Prostate gland (tissue), 2 donors: ENCODE measurements at regions not wholly inside any gene's neighbourhood (a gene's known extent, or its start where the extent isn't known, plus 50 kb on each side); places are given as distances from the start of the nearest gene placed in this dataset.

Source experiments
- DNase-seq: peaks from one replicate; pipeline ENCODE4 v3.0.0-alpha.2; 2019; ENCODE audit warnings: low spot score
- H3K27ac ChIP-seq, 2 donors: fragments of 200-600 bp; sonication (generic); 2 replicates each; pipeline ENCODE4 v1.5.1; 2017 to 2019
- H3K27me3 ChIP-seq: fragments of 200-600 bp; sonication (generic); replicated peaks from 2 replicates; pipeline ENCODE4 v1.5.1; 2019; ENCODE audit not compliant: insufficient read depth
- H3K36me3 ChIP-seq, 2 donors: fragments of 200-600 bp; sonication (generic); 1 replicate in 1 of 2; 2 replicates in 1 of 2; pipeline versions ENCODE4 v1.5.1 to v1.8.1; 2017 to 2019
- H3K4me1 ChIP-seq: fragments of 200-600 bp; sonication (generic); replicated peaks from 2 replicates; pipeline ENCODE4 v1.5.1; 2019
- H3K4me3 ChIP-seq, 2 donors: fragments of 200-600 bp; sonication (generic); 2 replicates each; pipeline ENCODE4 v1.5.1; 2017 to 2019
- H3K9me3 ChIP-seq: fragments of 200-600 bp; sonication (generic); 2 replicates; pipeline ENCODE4 v1.5.1; 2017
- CTCF ChIP-seq, 4 experiments: fragments of 200-600 bp in 2 of 4; fragments of 450-650 bp in 2 of 4; sonication (generic) in 2 of 4; IDR thresholded peaks; 1 replicate in 3 of 4; 2 replicates in 1 of 4; pipeline ENCODE4 v1.5.1; 2016 to 2019; ENCODE audit warnings: antibody characterized with exemption in 4 of 4, mild to moderate bottlenecking in 2 of 4, moderate library complexity in 2 of 4
- POLR2A ChIP-seq: fragments of 450-650 bp; IDR thresholded peaks from one replicate; pipeline ENCODE4 v1.6.1; 2016; ENCODE audit warnings: antibody characterized with exemption, mild to moderate bottlenecking
- POLR2AphosphoS5 ChIP-seq: sonication (generic); formaldehyde crosslinking; IDR thresholded peaks from one replicate; pipeline ENCODE4 v1.6.1; 2017; ENCODE audit warnings: antibody characterized with exemption
- WGBS: methylation state at CpG from one replicate; pipeline ENCODE4 v1.1.5; 2018; 5-methylcytosine and 5-hydroxymethylcytosine counted together
- intact Hi-C: fragments of 100-400 bp; cut with DNase I; formaldehyde crosslinking; loops from one replicate; pipeline ENCODE4 v1.14.2; 2022

- 95% methylated on average over 2 of the region's 2 CpGs for whole genome bisulfite sequencing
- DNase-seq, result no peak
- TF ChIP-seq POLR2A (no peak), POLR2AphosphoS5 (no peak), CTCF (IDR thresholded peaks at IDR 0.05) (no peak)
- H3K4me3 ChIP-seq, result no peak overlapping the region
- intact Hi-C loops, result no loop called here
- no peak overlapping the region for H3K27ac ChIP-seq
- no peaks in the 10 kb centered on the region for H3K9me3 ChIP-seq
- H3K36me3 ChIP-seq, result no peaks in the 10 kb centered on the region
- no peaks in the 10 kb centered on the region for H3K4me1 ChIP-seq
- H3K27me3 ChIP-seq, result no peaks in the 10 kb centered on the region
These were observed 452.0 kb downstream of the ARL4A start for GRCh38 chr7:13139436-13139835.

- Histone ChIP-seq H3K36me3 (no peaks in the 10 kb centered on the region), H3K27me3 (no peaks in the 10 kb centered on the region), H3K4me1 (no peaks in the 10 kb centered on the region), H3K4me3 (no peak overlapping the region), H3K9me3 (no peaks in the 10 kb centered on the region), H3K27ac (no peak overlapping the region)
- intact Hi-C loops, result no loop called here
- DNase-seq, result no peak
- WGBS, result 63% methylated on average over 4 of the region's 4 CpGs
- TF ChIP-seq POLR2AphosphoS5, result no peak
- no peak for TF ChIP-seq CTCF (IDR thresholded peaks at IDR 0.05)
- no peak for TF ChIP-seq POLR2A
These were observed 457.2 kb downstream of the ARL4A start for GRCh38 chr7:13144673-13145072.

GRCh38 chr7:13148548-13148947, 461.1 kb downstream of the ARL4A start:
- H3K27ac ChIP-seq, result no peak overlapping the region
- no peaks in the 10 kb centered on the region for H3K9me3 ChIP-seq
- intact Hi-C loops, result no loop called here
- 58% methylated on average over 1 of the region's 1 CpG for WGBS
- no peak for TF ChIP-seq POLR2A
- no peak for TF ChIP-seq POLR2AphosphoS5
- no peak for TF ChIP-seq CTCF (IDR thresholded peaks at IDR 0.05)
- no peaks in the 10 kb centered on the region for H3K4me1 ChIP-seq
- no peak for DNase-seq
- no peaks in the 10 kb centered on the region for H3K36me3 ChIP-seq
- H3K4me3 ChIP-seq, result no peak overlapping the region
- H3K27me3 ChIP-seq, result no peaks in the 10 kb centered on the region

- TF ChIP-seq POLR2AphosphoS5 (no peak), CTCF (IDR thresholded peaks at IDR 0.05) (no peak), POLR2A (no peak)
- intact Hi-C loops, result no loop called here
- Histone ChIP-seq H3K4me3 (no peak overlapping the region), H3K27me3 (no peaks in the 10 kb centered on the region), H3K9me3 (no peaks in the 10 kb centered on the region), H3K27ac (no peak overlapping the region), H3K36me3 (no peaks in the 10 kb centered on the region), H3K4me1 (no peaks in the 10 kb centered on the region)
- no peak for DNase-seq
- 94% methylated on average over 1 of the region's 1 CpG for WGBS
These were observed 464.5 kb downstream of the ARL4A start for GRCh38 chr7:13151978-13152377.

- Histone ChIP-seq H3K36me3 (no peaks in the 10 kb centered on the region), H3K4me1 (no peaks in the 10 kb centered on the region), H3K4me3 (no peak overlapping the region), H3K9me3 (no peaks in the 10 kb centered on the region), H3K27me3 (no peaks in the 10 kb centered on the region), H3K27ac (no peak overlapping the region)
- intact Hi-C loops, result no loop called here
- TF ChIP-seq POLR2A, result no peak
- no peak for TF ChIP-seq POLR2AphosphoS5
- no peak for TF ChIP-seq CTCF (IDR thresholded peaks at IDR 0.05)
- no peak for DNase-seq
These were observed 465.3 kb downstream of the ARL4A start for GRCh38 chr7:13152755-13153154.
